SK-N-SH treated with all-trans-retinoic acid at 6 μM for 48 hours (cell line): ENCODE measurements at regions not wholly inside any gene's neighbourhood (a gene's known extent, or its start where the extent isn't known, plus 50 kb on each side); places are given as distances from the start of the nearest gene placed in this dataset.

Experiments
- ARNTL ChIP-seq: fragments of 450-650 bp; formaldehyde crosslinking; IDR thresholded peaks from 2 replicates; pipeline ENCODE4 v1.5.0; 2020; ENCODE audit warnings: low read depth, mild to moderate bottlenecking, moderate library complexity, borderline replicate concordance
- CSRNP3 ChIP-seq: fragments of 250-450 bp; sonication (Bioruptor Pico); IDR thresholded peaks from 2 replicates; pipeline ENCODE4 v1.5.1; 2021; ENCODE audit warnings: mild to moderate bottlenecking, moderate library complexity
- GLIS3 ChIP-seq: fragments of 250-450 bp; sonication (Bioruptor Pico); IDR thresholded peaks from 2 replicates; pipeline ENCODE4 v1.5.0; 2020; ENCODE audit warnings: mild to moderate bottlenecking, moderate library complexity
- OSR1 ChIP-seq: fragments of 250-450 bp; sonication (Bioruptor Pico); IDR thresholded peaks from 2 replicates; pipeline ENCODE4 v1.8.0; 2022; ENCODE audit warnings: moderate library complexity, mild to moderate bottlenecking, inconsistent platforms
- PATZ1 ChIP-seq: fragments of 250-450 bp; sonication (Bioruptor Pico); IDR thresholded peaks from 2 replicates; pipeline ENCODE4 v1.8.0; 2020; ENCODE audit warnings: mild to moderate bottlenecking, moderate library complexity, borderline replicate concordance
- POU6F1 ChIP-seq: fragments of 250-450 bp; sonication (Bioruptor Pico); IDR thresholded peaks from 2 replicates; pipeline ENCODE4 v1.8.0; 2021; ENCODE audit warnings: low read depth, mild to moderate bottlenecking, moderate library complexity, borderline replicate concordance
- RARB ChIP-seq: fragments of 250-450 bp; sonication (Bioruptor Pico); IDR thresholded peaks from 2 replicates; pipeline ENCODE4 v1.8.0; 2021; ENCODE audit warnings: mild to moderate bottlenecking, moderate library complexity
- SNAI2 ChIP-seq: fragments of 250-450 bp; sonication (Bioruptor Pico); IDR thresholded peaks from 2 replicates; pipeline ENCODE4 v1.5.0; 2020; ENCODE audit warnings: mild to moderate bottlenecking, moderate library complexity
- TCF4 ChIP-seq: fragments of 250-450 bp; sonication (Bioruptor Pico); IDR thresholded peaks from 2 replicates; pipeline ENCODE4 v1.8.0; 2021; ENCODE audit warnings: mild to moderate bottlenecking, moderate library complexity, borderline replicate concordance
- TOX ChIP-seq: fragments of 250-450 bp; sonication (Bioruptor Pico); IDR thresholded peaks from 2 replicates; pipeline ENCODE4 v1.8.0; 2021; ENCODE audit warnings: mild to moderate bottlenecking, moderate library complexity, borderline replicate concordance
- ZC3H10 ChIP-seq: fragments of 250-450 bp; sonication (Bioruptor Pico); IDR thresholded peaks from 2 replicates; pipeline ENCODE4 v1.5.1; 2021; ENCODE audit warnings: mild to moderate bottlenecking, moderate library complexity
- ZFP3 ChIP-seq: fragments of 250-450 bp; sonication (Bioruptor Pico); IDR thresholded peaks from 2 replicates; pipeline ENCODE4 v1.5.0; 2020; ENCODE audit warnings: mild to moderate bottlenecking, moderate library complexity
- ZFP30 ChIP-seq: fragments of 450-650 bp; formaldehyde crosslinking; IDR thresholded peaks from 2 replicates; pipeline ENCODE4 v1.5.0; 2022; ENCODE audit warnings: mild to moderate bottlenecking, moderate library complexity

GRCh38 chr12:91753649-91754048 is 392.0 kb downstream of the BTG1 start:
- no peak for TF ChIP-seq PATZ1 (CRISPR knock-in tag)
- no peak for TF ChIP-seq RARB (CRISPR knock-in tag)
- no peak for TF ChIP-seq OSR1 (CRISPR knock-in tag)
- TF ChIP-seq ZFP3 (CRISPR knock-in tag) = no peak
- TF ChIP-seq TCF4 (CRISPR knock-in tag) = no peak
- no peak for TF ChIP-seq GLIS3 (CRISPR knock-in tag)
- TF ChIP-seq ARNTL (CRISPR knock-in tag) = no peak
- TF ChIP-seq SNAI2 (CRISPR knock-in tag) = no peak
- no peak for TF ChIP-seq CSRNP3
- TF ChIP-seq TOX (CRISPR knock-in tag) = no peak
- no peak for TF ChIP-seq ZFP30 (CRISPR knock-in tag)
- TF ChIP-seq ZC3H10 (CRISPR knock-in tag) = no peak
- TF ChIP-seq POU6F1 = no peak
